GM12865 (cell line): ENCODE measurements at regions not wholly inside any gene's neighbourhood (a gene's known extent, or its start where the extent isn't known, plus 50 kb on each side); places are given as distances from the start of the nearest gene placed in this dataset.

Experiments
- DNase-seq: peaks from one replicate; pipeline ENCODE4 v3.0.0; 2010; ENCODE audit warnings: low read depth
- H3K4me3 ChIP-seq: 2 replicates; pipeline ENCODE4 v1.5.1; 2011; ENCODE audit warnings: mild to moderate bottlenecking, low read depth, low read length, control low read depth
- TF ChIP-seq, protein P1 (sequence below): IDR thresholded peaks from 2 replicates; pipeline ENCODE4 v1.5.1; 2011; ENCODE audit warnings: low read length, control low read depth, low read depth, inconsistent platforms; ENCODE audit not compliant: insufficient read depth; ENCODE audit errors: missing control alignments

DNA sequence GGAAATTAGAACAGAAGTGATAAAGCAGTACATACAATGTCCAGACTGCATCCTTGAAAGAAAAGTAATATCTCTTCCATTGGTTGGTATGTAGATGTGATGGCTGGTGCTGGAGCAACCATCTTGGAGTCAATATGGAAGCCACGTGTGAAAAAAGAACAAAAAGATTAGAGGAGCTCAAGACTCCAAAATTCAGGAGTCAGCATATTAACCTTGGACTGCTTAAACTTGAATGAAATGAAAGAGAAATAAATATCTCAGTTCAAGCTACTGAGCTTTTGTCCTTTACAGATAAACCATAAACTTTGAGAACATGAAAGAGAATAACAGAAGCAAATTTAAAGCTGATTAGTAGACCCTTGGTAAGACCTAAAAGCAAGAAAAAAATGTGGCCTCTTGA is 197.9 kb downstream of the HS3ST3B1 start:
- no peak overlapping the region for H3K4me3 ChIP-seq
- DNase-seq: no peak
- TF ChIP-seq, protein P1, sequence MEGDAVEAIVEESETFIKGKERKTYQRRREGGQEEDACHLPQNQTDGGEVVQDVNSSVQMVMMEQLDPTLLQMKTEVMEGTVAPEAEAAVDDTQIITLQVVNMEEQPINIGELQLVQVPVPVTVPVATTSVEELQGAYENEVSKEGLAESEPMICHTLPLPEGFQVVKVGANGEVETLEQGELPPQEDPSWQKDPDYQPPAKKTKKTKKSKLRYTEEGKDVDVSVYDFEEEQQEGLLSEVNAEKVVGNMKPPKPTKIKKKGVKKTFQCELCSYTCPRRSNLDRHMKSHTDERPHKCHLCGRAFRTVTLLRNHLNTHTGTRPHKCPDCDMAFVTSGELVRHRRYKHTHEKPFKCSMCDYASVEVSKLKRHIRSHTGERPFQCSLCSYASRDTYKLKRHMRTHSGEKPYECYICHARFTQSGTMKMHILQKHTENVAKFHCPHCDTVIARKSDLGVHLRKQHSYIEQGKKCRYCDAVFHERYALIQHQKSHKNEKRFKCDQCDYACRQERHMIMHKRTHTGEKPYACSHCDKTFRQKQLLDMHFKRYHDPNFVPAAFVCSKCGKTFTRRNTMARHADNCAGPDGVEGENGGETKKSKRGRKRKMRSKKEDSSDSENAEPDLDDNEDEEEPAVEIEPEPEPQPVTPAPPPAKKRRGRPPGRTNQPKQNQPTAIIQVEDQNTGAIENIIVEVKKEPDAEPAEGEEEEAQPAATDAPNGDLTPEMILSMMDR: no peak

DNA sequence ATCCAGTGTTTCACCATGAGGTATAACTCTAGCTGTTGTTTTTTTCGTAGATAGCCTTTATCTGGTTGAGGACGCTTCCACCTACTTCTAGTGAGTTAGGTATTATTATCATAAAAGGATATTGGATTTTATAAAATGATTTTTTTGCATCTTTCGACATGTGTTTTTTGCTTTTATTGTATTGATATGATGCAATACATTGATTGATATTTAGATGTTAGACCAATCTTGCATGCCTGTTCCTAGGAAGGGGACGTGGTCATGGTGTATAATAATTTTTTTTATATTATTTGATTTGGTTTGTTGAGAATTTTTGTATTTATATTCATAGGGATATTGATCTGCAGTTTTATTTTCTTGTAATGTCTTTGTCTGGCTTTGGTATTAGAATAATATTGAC is 193.3 kb downstream of the HS3ST3B1 start:
- TF ChIP-seq, protein P1: no peak
- DNase-seq: no peak
- no peak overlapping the region for H3K4me3 ChIP-seq

DNA sequence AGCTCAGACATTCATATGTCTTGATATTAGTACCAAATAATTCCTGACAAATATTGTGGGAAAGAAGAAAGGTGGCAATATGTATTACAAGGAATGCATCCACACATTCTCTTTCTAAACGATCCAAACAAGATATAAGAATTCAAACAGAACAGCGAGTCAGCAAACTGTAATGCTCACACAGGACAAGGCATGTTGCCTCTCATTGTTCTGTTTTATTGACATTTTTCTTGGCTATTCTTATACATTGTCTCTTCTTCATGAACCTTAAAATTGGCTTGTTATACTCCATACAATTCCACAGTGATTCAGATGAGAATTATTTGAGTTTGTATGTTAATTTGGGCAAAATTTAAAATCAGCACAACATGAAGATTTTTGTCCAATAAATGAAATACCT is 189.1 kb downstream of the HS3ST3B1 start:
- no peak for DNase-seq
- H3K4me3 ChIP-seq: no peak overlapping the region
- TF ChIP-seq, protein P1: no peak

DNA sequence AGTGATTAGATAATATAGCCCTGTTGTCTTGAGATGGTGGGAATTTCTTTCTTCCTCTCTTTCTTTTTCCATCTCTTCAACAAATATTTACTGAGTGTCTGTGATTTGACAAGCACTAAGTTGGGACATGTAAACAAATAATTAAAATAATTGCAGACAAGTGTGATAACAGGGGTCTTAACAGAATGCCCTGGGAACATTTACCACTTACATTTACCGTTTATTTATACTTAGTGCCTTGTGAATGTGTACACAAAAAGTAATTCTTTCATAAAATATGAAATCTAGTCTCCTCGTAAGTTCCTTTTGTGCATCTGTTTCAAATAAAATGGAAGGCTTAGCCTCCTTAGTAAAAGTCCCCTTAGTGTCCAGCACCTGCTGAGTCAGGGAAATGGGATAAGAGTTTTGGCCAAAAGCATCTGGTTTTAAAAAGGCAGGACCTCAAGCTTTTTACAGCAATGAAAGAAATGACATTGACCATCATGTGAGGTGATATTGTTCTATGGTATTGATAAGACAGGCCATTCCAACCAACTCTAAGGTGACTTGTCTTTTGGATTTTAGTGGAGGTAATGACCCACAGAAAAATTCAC is 188.2 kb downstream of the HS3ST3B1 start:
- DNase-seq: no peak
- TF ChIP-seq, protein P1: no peak
- no peak overlapping the region for H3K4me3 ChIP-seq

DNA sequence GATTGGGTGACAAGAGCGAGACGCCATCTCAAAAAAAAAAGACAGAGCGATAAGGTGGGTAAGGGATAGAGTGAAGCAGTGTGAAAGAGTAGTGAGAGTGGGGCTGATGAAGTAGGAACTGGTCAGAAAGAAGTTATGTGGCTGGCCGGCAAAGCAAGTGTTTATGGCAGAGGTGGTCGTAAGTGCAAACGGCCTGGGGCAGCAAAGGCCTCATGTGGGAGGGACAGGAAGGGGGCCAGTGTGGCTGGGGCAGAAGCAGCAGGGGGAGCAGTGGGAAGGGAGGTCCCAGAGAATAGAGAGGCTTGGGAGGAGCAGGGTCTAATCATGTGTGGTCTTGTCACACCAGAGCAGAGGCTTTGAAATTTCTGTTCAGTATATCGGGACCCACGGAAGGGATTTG is 186.2 kb downstream of the HS3ST3B1 start:
- no peak overlapping the region for H3K4me3 ChIP-seq
- TF ChIP-seq, protein P1: no peak
- no peak for DNase-seq

DNA sequence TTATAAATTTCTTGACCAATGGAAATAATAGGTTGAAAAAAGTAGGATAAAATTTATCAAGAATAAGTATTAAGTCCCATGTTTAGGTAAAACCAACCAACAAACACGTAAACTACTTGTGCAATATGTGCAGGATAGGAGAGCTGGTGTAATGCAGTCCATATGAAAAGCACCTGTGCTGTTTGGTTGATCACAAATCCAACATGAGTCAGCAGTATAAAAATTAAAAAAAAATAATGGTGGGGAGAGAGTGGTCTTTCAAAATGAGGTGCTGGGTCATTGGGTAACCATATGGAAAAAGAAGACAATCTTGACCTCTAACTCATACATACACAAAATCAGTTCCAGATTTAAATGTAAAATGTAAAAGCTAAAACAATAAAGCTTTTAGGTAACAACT is 181.8 kb downstream of the HS3ST3B1 start:
- no peak for DNase-seq
- TF ChIP-seq, protein P1: no peak
- no peak overlapping the region for H3K4me3 ChIP-seq

DNA sequence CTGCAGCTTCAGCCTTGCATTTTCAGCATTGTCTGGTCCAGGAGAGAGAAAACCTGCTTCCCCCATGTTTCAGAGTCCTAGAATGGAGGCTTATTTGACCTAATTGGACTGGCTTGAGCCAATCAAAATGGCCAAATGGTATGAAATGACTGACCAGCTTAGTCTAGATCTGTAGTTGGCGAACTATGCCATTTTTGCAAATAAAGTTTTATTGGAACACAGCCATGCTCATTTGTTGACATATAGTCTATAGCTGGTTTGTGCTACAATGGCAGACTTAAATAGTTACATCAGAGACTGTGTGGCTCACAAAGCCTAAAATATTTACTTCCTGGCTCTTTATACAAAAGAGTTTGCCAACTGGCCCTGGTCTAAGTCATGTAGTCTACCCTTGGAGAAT is 180.8 kb downstream of the HS3ST3B1 start:
- TF ChIP-seq, protein P1: no peak
- DNase-seq: no peak
- H3K4me3 ChIP-seq: no peak overlapping the region
